Omental fat pad (tissue), 3 donors: ENCODE measurements at regions not wholly inside any gene's neighbourhood (a gene's known extent, or its start where the extent isn't known, plus 50 kb on each side); places are given as distances from the start of the nearest gene placed in this dataset.
"Not testable (repeated sequence)": the region's sequence is repeated elsewhere in the genome, so short reads cannot be mapped to it uniquely, and the experiment has no call there.

Experiments used
- ATAC-seq: fragments of 150-250 bp; one replicate; pipeline ENCODE4 v1.9.1; 2016; ENCODE audit warnings: mild to moderate bottlenecking, moderate library complexity; ENCODE audit not compliant: low FRiP score
- DNase-seq: peaks from one replicate; pipeline ENCODE4 v3.0.0-alpha.2; 2019; ENCODE audit warnings: low spot score
- TF ChIP-seq, protein P1 (sequence below), 3 donors: fragments of 450-650 bp; IDR thresholded peaks; one replicate each; pipeline ENCODE4 v1.5.1; 2016 to 2017; ENCODE audit warnings: antibody characterized with exemption in 3 of 3, mild to moderate bottlenecking in 3 of 3, moderate library complexity in 2 of 3

DNA sequence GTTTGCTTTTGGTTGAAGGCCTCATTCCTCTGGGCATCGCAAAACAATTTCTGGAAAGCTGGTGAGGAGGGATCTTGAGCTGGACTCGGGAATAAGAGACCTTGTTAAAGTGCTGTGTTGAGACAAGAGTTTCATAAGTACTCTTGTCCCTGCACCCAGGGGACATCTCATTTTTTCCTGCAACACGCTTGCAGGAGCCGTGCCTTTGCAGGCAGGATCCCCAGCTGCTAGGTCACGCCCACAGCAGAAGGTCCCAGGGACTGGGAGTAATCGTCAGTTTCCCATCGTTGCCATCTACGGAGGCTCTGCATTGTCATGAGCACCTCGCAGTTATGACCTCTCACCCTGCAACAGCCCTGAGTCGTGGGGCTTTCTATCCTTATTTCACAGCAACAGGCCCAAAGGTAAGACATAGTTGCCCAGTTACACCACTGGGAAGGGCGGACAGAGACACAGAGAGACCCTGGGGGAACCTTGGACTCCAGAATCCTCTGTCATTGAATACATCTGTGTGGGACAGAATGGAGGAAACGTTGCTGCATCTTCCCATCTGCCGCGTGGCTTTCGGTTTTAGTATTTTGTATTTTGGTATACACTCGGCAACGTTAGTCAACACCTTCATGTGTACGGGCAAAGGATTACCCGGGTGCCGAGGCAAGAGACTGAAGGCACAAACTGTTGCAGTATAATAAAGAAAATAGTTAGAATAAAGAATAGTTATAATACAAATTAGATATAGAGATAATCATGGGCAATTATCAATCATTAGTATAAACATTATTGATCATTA is 60.4 kb upstream of the DMRTB1 start:
- ATAC-seq, result no peak
- TF ChIP-seq, protein P1, sequence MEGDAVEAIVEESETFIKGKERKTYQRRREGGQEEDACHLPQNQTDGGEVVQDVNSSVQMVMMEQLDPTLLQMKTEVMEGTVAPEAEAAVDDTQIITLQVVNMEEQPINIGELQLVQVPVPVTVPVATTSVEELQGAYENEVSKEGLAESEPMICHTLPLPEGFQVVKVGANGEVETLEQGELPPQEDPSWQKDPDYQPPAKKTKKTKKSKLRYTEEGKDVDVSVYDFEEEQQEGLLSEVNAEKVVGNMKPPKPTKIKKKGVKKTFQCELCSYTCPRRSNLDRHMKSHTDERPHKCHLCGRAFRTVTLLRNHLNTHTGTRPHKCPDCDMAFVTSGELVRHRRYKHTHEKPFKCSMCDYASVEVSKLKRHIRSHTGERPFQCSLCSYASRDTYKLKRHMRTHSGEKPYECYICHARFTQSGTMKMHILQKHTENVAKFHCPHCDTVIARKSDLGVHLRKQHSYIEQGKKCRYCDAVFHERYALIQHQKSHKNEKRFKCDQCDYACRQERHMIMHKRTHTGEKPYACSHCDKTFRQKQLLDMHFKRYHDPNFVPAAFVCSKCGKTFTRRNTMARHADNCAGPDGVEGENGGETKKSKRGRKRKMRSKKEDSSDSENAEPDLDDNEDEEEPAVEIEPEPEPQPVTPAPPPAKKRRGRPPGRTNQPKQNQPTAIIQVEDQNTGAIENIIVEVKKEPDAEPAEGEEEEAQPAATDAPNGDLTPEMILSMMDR (IDR thresholded peaks at IDR 0.05), result no peak
- DNase-seq, result no peak

DNA sequence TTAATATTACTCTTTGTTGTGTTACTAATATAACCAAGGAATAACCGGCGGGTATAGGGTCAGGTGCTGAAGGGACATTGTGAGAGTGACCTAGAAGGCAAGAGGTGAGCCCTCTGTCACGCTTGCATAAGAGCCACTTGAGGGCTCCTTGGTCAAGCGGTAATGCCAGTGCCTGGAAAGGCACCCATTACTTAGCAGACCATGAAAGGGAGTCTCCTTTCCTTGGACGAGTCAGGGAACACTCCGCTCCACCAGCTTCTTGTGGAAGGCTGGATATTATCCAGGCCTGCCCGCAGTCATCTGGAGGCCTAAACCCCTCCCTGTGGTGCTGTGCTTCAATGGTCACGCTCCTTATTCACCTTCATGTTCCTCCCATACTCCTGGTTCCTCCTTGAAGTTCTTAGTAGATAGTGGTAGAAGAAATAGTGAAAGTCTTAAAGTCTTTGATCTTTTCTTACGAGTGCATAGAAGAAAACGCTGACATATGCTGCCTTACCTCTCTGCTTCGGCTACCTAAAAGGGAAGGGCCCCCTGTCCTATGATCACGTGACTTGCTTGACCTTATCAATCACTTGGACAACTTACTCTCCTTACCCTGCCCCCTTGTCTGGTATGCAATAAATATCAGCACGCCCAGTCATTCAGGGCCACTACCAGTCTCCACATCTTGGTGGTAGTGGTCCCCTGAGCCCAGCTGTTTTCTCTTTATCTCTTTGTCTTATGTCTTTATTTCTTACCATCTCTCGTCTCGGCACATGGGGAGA is 59.6 kb upstream of the DMRTB1 start:
- ATAC-seq, DNase-seq: not testable (repeated sequence)

DNA sequence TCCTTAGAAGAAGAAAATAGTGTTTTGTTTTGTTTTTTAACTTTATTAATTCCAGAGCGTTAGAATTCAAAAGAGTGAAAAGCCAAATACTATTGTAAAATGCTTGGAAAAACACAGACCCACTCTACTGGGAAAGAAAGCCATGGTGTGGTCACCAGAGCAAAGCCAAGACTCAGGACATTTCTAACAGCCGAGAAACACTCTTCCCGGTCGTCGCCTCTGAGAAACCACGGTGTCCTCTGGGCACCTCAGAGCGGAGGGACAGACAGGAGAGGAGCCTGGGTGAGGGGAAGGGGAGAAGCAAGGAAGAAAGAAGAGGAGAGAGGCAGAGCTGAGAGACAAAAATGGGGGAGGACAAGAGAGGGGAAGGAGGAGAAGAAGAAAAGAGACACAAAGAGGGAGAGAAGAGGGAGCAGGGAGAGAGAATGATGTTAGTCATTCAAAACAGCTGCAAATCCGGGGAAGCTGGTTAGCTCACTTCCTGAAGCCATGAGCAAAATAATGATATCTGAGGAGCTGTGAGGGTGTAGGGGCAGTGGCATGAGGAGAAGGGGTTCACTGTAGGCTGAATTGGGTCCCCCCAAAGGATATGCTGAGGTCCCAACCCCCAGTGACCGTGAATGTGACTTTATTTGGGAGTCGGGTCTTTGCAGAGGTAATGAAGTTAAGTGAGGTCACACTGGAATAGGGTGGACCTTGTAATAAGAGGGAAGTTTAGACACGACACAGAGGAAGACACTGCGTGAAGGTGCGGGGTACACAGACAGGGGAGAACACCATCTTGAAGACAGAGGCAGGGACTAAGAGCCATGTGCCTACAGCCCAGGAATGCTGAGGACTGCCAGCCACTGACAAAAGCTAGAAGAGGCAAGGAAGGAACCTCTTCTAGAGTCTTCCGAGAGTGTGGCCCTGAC is 58.2 kb upstream of the DMRTB1 start:
- ATAC-seq (no peak), DNase-seq (no peak)
- TF ChIP-seq, protein P1 (IDR thresholded peaks at IDR 0.05), result no peak

DNA sequence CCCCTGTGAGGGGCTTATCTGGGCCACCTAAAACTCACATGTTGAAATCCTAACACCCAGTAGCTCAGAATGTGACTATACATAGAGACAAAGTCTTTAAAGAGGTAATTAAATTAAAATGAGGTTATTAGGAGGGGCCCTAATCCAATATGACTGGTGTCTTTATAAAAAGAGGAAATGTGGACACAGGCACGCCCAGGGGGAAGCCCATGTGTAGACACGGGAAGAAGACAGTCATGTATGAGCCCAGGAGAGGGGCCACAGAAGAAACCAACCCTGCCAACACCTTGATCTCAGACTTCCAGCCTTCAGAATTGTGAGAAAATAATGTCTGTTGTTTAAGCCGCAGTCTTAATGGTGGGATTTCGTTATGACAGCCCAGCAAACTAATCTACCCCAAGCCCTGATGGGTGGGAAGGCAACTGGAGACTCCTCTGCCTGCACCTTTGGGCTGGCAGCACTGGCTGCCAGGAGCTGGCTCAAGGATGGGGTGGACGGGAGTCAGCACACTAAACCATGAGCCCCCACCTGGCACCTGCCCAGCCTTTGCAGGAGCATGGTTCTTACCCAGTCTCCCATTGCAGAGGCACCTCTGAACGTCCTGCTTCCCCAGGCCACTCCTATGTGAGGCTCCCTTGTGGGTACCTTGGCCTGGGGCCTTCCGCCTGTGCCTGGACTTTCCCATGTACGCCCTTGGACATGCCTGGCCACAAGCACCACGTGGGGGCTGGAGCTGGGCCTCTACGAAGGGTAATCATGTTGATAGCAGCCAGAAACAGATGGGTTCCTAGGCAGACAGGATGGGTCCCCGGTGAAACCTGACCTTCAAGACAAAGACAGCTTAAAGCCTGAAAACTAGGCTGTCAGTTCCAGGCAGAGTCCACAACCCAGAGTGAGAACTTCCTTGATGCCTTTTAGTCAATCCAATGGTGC is 57.1 kb upstream of the DMRTB1 start:
- no peak for DNase-seq
- TF ChIP-seq, protein P1 (IDR thresholded peaks at IDR 0.05), result no peak
- no peak for ATAC-seq

DNA sequence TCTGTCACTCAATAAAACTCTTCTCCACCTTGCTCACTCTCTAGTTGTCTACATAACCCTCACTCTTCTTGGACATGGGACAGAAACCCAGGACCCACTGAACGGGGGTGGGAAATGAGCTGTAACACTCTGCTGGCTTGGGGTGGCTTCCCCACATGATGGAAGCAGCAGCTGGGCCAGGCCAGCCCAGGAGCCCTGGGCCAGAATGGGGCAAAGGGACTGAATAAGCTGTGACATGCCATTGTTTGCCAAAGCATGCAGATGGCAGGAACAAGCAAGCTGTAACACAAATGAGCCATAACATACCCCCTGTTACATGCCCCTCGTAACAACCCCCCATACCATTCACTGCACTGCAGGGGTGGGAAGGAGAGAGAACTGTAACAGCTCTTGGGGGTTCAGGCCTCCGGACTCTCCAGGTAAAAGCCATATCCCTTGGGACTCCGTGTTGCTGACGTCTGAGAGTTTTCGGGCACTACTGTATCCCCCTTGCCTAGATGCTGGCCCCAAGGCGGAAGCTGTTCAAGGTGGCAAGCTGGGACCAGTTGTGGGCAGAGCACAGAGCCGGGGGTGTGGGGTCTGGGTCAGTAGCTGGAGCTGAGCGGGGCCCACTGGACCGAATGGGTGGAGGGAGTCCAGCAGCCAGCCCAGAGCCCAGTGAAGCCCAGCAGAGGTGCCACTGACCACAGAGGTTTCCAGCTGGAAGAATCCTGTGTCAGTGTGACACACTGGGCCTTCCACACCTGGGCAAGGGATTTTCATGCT is 56.1 kb upstream of the DMRTB1 start:
- DNase-seq, result no peak
- no peak for ATAC-seq
- TF ChIP-seq, protein P1 (IDR thresholded peaks at IDR 0.05), result no peak

DNA sequence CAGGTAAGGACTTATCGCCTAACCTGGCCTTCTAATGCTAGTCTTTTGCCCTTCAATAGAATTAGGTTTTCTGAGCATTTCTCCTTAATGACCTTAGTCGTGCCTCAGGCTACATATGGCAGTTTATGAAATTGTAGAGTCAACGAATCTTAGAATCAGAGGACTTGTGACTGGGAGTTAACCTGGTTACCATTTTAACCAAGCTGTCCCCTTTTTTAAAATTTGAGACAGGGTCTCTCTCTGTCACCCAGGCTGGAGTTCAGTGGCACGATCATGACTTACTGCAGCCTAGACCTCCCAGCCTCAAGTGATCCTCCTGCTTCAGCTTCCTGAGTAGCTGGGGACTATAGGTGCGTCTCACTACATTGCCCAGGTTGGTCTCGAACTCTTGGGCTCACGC is 53.5 kb upstream of the DMRTB1 start:
- TF ChIP-seq, protein P1 (IDR thresholded peaks at IDR 0.05), result no peak
- DNase-seq (no peak), ATAC-seq (no peak)
